ENCODE measurements at regions not wholly inside any gene's neighbourhood (a gene's known extent, or its start where the extent isn't known, plus 50 kb on each side); places are given as distances from the start of the nearest gene placed in this dataset.

GRCh38 chr5:36491856-36492255, 114.5 kb upstream of the SLC1A3 start:
- no peak for TF ChIP-seq CTCF (IDR thresholded peaks at IDR 0.05)
- no peak for TF ChIP-seq POLR2A (IDR thresholded peaks at IDR 0.05)
- TF ChIP-seq EP300 (IDR thresholded peaks at IDR 0.05), result no peak

Measured in suprapubic skin (tissue), 3 donors.